GM19240 (cell line): ENCODE measurements at regions not wholly inside any gene's neighbourhood (a gene's known extent, or its start where the extent isn't known, plus 50 kb on each side); places are given as distances from the start of the nearest gene placed in this dataset.
"Not testable (repeated sequence)": the region's sequence is repeated elsewhere in the genome, so short reads cannot be mapped to it uniquely, and the experiment has no call there.

ENCODE experiments used
- DNase-seq: peaks from one replicate; pipeline ENCODE4 v3.0.0; 2011; ENCODE audit warnings: low spot score; ENCODE audit not compliant: insufficient read length

DNA sequence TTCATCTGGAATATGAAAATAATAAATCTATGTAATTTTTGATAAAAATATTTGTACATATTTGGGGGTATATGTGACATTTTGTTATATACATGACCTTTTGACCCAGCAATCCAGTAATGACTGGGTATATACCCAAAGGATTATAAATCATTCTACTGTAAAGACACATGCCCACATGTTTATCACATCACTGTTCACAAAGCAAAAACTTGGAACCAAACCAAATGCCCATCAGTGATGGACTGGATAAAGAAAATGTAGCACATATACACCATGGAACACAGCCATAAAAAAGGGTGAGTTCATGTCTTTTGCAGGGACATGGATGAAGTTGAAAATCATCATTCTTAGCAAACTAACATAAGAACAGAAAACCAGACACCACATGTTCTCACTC lies 472.1 kb upstream of the DDX18 start:
- no peak for DNase-seq

- no peak for DNase-seq
Observed at GRCh38 chr2:117349687-117350086, 464.8 kb upstream of the DDX18 start.

DNA sequence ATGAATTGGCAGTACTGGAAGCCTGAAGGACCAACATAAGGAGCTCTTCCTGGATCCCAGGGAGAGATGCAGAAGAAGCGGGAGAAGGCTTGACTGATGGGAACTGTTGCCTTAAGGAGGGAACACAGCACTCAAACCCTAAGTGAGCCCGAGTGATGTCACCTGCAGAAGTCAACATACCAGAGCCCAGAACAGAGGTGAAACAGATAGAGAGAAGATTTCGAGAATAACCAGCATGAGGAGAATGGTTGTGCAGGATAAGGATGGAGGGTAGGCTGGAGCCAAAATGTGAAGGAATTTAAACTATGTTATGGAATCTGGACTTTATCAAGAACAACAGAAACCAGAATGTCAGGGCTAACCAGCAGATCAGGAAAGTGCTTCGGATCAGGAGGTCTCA lies 463.1 kb upstream of the DDX18 start:
- DNase-seq = no peak

GRCh38 chr2:117359266-117359914 lies 455.1 kb upstream of the DDX18 start:
- DNase-seq = no peak

- DNase-seq = no peak
Observed at GRCh38 chr2:117360586-117360985, 453.9 kb upstream of the DDX18 start.

DNA sequence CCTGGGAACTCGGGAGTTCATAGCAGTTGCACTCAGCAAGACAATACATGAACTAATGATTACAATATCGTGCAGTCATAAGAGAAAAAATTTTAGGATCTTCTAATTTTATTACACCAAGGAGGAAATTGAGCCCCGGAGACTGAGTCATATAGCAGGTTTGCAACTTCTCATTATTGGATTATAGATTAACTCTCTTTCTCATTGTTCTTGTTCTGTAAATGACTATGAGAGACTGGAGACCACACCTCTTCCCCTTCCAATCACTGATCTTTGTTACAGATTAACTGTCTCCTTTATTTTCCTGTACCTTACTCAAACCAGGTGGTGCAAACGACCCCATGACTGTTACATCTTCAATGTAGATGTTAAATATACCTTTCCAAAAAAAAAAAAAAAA lies 435.8 kb upstream of the DDX18 start:
- DNase-seq = no peak

DNA sequence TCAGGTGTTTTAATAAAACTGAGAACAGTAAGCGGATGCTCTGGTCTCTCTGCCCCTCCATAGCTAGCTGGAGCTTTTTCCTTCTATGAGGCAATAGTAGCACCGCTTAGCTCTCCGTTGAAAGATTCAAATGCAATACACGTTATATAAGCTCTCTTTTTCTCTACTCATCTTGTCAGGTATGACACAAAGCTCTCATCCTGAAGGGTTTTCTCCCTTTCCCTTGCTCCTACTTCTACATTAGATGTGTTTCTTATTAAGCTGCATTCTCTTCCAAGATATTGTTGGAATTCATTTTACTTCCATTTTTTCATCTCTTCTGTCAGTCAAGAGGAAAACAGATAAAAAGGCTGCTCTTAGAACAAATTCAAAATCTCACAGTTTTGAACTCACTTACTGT lies 434.6 kb upstream of the DDX18 start:
- no peak for DNase-seq

- DNase-seq = not testable (repeated sequence)
Observed at GRCh38 chr2:117383997-117384396, 430.5 kb upstream of the DDX18 start.

GRCh38 chr2:117396161-117396560 lies 418.3 kb upstream of the DDX18 start:
- no peak for DNase-seq

- DNase-seq = no peak
Observed at GRCh38 chr2:117401582-117401981, 412.9 kb upstream of the DDX18 start.

DNA sequence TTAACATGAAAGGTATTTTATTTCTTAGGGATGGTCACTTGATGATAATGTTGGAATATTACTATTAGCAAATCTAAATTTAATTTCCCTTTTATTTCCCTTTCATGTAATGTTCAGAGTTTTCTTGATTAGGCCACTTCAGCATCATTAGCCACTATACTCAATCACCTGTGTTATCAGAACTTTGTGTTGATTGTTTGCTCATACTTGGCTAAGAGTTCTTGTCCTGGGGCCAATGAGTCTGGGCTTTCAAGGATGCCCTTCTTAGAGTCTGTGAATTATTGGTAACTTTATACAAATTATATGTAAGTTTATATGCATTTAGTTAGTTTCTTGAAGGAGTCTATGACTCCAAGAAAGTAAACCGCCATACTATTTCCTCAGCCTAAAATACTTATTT lies 408.0 kb upstream of the DDX18 start:
- DNase-seq = no peak

DNA sequence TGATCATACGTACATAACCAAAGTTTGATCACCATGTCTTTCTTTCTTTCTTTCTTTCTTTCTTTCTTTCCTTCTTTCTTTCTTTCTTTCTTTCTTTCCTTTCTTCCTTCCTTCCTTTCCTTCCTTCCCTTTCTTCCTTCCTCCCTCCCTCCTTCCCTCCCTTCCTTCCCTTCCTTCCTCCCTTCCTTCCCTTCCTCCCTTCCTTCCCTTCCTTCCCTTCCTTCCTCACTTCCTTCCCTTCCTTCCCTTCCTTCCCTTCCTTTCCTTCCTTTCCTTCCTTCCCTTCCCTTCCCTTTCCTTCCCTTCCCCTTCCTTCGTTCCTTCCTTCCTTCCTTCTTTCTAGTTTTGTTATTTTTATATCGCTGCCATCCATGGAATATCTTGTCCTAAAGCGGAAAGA lies 406.7 kb upstream of the DDX18 start:
- DNase-seq = no peak

DNA sequence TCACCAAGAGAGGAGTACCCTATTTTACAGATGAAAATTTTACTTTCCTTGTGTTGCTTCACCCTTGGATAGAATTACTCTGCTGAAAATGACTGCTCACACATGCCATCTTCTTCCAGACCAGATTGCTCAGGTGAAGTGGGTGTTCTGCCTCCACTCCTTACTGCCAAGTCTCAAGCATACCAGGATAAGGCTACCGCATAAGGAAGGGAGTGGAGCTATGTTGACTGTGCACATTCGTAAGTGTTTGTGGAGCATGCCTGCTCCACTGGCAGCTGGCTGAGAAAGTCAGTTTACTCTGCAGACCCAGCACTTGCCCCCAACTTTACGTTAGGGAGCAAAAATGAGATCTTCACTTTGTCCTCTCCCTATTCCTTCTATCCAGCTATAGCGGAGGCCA lies 405.0 kb upstream of the DDX18 start:
- no peak for DNase-seq

DNA sequence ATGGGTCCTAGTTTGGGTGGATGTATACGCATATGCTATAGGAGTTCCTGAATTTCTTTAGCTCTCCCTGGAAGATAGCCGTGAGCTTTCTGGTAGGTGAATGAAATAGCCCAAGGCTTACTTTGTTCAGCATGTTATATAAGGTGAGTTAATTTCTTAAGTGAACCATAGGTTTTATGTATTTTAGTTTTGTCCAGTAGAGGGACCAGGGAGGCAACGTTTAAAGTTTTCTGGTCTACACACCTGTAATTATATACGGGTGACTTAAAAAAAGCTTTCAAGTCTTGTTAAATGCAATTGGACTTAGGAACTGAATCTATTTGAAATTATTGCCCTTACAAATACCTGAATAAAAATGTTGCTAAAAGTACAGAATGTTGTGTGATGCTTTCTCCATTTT lies 402.5 kb upstream of the DDX18 start:
- no peak for DNase-seq

- no peak for DNase-seq
Observed at GRCh38 chr2:117432746-117433145, 381.7 kb upstream of the DDX18 start.

GRCh38 chr2:117436697-117437096 lies 377.8 kb upstream of the DDX18 start:
- DNase-seq = no peak

GRCh38 chr2:117470311-117471095 lies 344.0 kb upstream of the DDX18 start:
- no peak for DNase-seq

GRCh38 chr2:117481608-117482007 lies 332.9 kb upstream of the DDX18 start:
- DNase-seq = no peak

GRCh38 chr2:117485588-117485987 lies 328.9 kb upstream of the DDX18 start:
- DNase-seq = no peak

DNA sequence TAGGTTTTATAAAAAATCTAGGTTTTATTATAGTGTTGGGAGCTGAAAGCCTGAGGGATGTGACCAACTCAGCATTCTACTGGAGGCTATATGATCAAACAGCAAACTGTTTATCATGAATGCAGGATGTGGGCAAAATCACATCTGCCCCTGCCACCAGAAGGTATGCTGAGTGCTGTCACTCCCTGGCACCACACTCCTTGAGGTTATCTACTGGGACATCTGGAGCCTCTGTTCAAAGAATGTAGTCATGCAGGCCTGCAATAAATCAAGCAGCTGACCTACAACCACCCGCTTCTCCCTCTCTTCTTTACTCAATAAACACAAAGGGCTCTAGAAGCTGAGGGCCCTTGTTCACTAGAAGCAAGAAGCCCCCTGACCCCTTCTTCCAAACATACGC lies 328.4 kb upstream of the DDX18 start:
- DNase-seq = no peak

DNA sequence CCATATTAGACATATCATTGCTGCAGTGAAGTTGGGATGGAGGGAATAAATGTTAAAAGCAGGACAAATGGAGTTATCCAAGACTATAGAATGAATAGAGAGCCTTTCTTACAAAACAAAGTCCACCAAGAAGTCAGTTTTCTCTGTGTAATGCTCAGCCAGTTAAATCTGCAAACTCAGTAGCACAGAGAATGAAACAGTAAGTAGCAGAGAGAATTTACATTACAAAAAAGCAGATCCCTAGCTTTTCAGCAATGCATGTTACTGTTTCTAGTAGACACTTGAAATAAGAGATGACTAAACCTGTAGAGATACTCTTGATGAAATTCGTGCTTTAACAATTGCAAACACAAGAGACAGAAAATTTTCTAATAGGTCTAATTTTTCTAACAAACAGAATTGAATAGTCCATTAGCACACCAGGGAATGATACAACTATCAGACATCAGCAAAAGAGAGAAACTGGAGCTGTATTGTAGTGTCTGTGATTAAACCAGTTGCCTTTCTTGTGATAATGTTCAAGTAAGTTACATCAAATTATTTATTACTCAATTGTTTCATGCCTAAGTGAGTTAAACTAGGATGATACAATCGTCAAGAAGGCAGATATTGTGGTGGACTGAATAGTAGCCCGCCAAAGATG lies 322.2 kb upstream of the DDX18 start:
- DNase-seq = no peak

- no peak for DNase-seq
Observed at GRCh38 chr2:117500721-117501120, 313.8 kb upstream of the DDX18 start.

GRCh38 chr2:117502121-117502520 lies 312.4 kb upstream of the DDX18 start:
- no peak for DNase-seq
